IPS-NIHi11 (cell line): ENCODE measurements at regions not wholly inside any gene's neighbourhood (a gene's known extent, or its start where the extent isn't known, plus 50 kb on each side); places are given as distances from the start of the nearest gene placed in this dataset.

Experiments used
- DNase-seq: peaks from one replicate; pipeline ENCODE4 v3.0.0; 2012; ENCODE audit warnings: mixed read lengths, low spot score

DNA sequence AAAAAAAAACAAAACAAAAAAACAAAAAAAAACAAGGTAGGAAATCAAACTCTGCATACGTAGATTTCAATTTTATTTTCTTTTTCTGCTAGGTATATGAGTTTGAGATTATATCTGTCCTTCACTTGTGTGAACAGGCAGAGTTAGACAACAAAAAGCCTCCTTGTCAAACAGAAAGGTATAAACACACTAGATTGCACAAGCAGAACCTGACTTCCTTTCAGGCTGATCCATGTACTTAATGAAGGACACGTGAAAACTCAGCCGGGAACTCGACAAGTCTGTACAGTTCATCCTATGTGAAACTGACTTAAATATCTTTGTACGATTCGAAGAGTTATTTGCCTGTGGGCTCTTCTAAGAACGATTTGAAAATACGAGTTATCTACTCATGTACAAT is 254.1 kb downstream of the ARL4A start:
- DNase-seq, result no peak

DNA sequence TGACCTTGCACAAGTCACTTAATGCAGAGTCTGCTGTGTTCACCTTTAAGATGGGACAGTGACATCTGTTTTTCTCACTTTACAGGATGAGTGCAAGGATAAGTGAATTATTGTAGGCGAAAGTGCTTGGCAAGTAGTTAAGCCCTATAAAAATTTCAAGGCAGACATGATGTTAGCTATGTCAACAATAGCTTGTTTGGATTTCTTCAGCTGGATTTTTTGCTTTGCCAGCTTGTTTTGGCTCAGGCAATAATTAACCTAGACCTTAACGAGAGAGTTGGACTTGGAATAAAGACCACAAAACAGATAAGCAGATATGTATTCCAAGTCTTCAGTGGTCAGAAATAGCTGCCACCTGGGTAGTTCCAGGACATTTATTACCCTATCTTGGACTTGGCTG is 255.2 kb downstream of the ARL4A start:
- no peak for DNase-seq

DNA sequence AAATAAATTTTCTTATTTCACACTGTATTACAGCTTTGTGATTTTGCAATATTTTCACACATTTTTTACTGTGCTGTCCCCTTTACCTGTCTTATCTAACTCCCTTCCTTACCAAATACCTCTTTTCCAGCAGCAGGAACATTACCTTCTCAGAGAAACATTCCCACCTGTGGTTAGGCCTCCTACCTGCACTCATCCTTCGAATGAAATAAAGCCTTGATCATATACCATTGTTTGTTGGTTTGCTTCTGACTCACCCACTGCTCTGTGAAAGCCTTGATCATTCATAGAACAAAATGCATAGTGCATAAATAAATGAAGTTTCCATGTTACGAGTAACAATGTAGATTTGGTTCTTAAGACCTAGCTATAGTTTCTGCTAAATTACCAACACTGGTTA is 256.3 kb downstream of the ARL4A start:
- no peak for DNase-seq

DNA sequence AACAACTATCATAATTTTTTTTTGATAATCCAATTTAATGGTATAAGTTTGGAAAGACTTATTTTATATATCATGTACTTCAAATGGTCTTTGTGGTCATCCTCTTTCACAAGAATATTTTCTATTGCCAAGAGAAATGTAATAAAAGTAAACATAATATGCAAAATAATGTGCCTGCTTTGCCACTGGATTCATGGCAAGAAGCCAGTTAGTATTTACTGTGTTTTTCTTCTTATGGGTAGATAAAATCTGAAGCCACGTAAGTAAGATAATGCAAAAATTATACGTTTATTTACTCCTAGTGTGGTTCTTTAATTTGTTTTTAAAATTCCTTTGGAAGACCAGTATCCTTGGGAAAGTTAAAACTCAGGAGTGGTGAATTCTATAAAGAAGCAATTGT is 258.5 kb downstream of the ARL4A start:
- DNase-seq, result no peak

DNA sequence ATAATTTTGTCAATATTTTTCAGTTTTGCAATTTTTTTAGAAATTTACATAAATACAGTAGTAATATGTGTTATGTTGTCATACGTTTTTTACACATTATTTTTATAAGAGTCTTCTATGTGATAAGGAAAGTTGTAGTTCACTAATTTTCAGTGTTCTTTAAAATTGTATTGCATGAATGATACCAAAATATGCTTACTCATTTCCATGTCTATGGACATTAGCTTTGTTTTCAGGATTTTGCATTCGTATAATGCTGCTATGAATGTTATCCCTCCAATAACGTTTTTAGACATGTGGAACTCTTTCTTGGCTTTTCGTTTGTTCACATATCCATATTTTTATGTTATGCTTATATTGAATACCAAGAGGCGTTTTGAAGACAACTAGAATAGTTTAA is 260.0 kb downstream of the ARL4A start:
- no peak for DNase-seq

DNA sequence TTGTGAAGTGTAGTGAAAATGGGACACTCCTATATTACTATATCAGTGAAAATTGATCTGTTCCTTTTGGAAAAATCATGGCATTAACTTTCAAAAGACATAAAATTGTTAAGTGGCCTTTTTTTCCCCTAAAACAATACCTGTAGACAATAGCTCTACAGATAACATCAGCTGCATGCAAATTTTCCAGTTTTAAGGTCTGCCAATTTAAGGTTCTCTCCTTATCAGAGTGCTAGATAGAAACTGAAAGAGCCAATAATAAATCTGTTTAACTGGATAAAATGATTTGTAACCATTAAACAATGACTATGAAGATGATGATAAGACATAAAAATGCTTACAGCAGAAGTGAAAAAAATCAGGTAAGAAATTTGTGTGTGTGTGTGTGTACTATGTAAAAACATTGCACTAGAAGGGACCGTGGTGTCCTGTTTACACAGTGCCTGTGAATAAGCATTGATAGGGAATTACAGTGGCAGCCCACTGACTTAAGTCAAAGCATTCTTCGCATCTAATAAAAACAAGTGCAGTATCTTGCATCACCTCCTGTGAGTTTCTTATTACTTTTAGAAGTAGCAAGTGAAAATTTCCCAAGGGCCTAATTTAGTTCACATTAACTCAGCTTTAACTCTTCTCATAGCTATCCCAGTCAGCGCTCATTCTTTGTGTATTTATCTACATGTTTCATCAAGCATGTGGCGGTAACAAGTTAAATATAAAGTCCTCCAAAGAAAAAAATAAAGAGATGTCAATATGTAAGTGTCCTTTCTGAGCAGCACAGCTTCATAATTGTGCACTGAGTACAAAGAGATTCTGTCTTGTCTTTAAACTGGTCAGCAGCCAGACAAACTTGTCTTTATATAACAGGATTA is 261.9 kb downstream of the ARL4A start:
- no peak for DNase-seq

DNA sequence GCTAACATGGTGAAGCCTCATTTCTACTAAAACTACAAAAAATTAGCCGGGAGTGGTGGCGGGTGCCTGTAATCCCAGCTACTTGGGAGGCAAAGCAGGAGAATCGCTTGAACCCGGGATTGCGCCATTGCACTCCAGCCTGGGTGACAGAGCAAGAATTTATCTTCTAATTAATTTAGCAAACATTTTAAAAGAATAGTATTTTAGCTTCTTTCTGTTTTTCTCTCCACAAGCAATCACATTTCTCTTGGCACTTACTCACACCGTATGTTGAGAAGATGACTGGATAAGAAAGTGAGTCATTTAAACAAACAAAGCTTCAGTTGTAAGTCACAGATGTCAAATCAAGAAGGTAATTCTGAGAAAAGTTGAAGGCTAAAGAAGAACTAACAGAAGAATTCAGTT is 264.0 kb downstream of the ARL4A start:
- no peak for DNase-seq

DNA sequence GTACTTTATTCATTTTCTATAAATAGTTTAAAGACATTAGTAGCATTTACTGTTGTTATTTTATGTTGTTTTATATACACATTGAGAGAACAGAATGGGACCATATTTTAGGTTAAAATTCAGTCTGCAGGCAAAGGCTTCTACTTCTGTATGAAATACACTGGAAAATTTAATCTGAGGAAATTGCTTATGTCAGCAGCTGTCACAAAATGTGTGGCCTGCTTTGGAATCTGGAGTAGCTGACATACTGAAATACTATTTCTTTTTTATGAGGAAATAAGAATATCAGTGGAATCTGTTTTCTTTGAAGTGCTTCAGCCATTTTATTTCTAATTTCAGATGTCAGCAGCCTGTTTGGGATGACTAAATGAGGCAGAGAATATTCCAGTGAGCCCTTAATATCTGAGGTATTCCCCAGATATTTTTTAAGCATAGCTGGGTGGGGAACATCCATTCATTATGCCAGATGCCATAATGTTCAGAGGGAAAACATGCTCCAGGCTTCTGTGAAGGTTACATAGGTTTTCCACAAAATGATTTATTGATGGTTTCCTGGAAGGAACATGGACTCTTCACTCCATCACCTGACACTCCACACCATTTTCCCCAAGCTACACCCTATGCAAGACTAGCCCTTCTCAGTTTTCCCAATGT is 267.1 kb downstream of the ARL4A start:
- DNase-seq, result no peak

DNA sequence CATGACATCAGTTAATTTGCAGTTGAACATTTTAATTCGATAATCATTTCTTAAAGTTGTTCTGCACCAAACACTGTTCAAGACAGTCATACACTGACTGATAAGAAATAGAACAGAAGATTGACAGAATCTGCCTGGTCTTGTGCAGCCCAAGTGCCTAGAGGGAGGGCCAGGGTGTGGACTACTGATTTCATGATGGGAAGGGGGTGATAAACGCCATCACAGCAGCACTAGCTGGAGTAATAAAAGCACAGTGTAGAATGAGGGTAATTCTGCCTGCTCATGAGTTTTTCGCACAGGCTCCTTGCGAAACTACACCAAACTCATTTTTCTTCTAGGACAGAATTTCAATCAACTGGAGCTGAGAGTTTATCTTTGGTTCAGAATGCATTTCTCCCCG is 270.1 kb downstream of the ARL4A start:
- no peak for DNase-seq

DNA sequence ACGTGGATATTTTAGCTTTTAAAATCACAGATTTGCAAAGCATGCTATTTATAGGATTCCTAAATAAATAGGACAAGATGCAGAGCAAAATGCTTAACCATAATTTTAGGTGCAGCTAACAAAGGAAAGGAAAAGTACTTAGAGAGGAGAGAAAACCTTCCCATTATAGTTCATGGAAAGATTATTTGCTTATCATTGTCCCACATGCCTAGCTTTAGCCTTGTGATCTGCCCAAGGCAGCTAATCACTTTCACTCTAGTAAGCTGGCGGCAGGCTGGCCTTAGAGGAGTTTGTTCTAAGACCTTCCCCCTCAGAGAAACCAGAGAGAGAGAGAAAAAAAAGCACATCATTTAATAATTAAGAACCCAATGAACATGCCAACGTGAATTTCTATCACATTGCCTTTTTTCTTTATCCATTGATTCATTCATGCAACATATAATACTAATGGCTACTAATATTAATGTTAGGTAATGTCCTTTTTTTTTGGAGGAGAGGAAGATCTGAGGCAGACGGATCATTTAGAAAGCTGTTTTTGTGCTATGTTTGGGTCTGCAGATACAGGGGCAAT is 274.6 kb downstream of the ARL4A start:
- no peak for DNase-seq

DNA sequence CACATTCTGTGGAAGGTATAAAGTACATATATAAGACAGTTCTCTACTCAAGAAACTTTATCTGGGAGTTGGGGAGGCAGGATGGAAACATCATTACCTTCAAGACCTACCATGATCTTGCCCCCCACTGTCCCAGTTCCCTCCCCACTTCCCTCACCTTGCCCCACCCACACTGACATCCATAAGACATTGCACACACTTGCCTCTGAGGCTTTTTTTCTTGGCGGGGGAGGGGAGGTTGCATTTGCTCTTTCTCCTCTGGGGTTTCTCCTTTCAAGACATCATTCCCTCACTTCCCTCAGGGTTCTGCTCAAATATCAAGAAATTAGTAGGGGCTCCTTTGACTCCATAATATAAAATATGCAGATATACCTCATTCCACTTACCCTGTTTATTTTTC is 276.0 kb downstream of the ARL4A start:
- no peak for DNase-seq

DNA sequence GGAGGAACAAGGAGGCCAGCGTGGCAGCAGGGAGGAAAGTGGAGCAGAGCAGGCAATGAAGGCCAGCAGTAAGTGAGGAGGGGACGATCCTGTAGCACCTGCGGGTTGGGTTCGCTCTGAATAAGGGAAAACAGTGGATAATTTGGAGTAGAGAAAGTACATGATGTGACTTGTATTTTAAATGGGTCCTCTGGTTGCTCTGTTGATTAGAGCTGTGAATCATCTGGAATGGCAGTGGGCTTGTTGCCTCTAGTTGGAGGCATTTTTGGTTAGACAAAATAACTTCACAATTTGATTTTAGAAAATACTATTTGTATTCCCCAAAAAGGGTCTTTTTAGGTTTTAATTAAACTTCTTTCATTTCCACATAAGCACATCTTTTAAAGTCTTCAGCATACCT is 277.4 kb downstream of the ARL4A start:
- DNase-seq, result no peak

DNA sequence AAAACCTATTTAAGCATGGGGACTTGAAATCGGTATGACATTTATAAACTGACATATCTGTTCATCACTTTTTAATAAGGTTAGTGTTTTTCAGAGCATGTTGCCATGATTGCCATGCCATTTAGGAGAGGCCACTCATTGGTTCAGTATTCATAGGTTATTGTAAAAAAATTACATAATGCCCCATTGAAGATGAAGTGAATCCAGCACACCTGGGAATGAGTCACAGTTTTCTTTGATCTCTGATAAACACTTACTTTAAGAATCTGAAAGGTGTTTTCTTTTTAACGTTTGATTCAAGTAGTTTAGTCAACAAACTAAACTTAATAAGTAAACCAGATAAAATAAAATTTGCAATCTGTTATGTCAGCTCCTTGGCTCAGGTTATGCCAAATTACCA is 278.3 kb downstream of the ARL4A start:
- no peak for DNase-seq

DNA sequence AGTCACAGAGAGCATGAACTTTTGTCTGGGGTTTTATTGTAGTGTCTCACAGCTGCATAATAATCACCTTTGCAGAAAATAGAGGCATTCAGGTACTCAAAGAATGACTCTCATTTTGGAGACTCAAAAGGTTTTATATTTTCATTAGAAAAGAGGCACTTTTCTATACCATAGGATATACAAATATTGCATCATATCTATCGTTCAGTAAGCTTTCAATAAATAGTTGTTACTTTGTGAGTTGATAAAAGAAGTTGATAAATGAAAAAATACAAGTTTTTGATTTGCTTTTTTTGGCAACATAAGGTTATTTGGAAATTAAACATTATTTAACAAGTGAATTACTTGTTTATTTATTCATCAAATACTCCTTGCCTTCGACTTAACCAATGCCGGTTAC is 279.9 kb downstream of the ARL4A start:
- no peak for DNase-seq

DNA sequence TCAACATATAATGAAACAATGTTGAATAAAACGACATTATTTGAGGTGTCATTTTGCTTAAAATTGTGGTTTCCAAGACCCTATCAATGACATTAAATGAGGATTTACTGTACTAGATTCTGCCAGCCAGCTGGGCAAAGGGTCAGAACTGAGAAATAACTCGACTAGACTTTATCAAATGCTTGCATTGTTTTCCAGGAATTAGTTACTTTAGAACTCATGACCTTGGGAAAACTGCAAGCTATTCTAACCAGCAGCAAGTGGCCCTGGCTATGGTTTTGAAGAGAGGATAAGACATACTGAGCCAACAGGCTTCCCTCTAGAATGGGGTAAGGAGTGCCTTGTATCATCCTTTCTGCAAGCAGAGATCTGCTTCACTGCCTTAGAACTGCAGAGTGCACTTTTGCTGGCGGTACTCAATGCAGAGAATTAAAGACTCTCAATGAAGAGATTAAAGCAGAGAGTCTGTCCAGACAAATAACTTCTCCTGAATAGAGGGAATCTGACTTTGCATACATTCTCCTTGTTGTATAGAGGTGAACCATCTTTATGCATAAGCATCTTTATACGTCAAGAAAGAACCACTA is 281.5 kb downstream of the ARL4A start:
- DNase-seq, result no peak

DNA sequence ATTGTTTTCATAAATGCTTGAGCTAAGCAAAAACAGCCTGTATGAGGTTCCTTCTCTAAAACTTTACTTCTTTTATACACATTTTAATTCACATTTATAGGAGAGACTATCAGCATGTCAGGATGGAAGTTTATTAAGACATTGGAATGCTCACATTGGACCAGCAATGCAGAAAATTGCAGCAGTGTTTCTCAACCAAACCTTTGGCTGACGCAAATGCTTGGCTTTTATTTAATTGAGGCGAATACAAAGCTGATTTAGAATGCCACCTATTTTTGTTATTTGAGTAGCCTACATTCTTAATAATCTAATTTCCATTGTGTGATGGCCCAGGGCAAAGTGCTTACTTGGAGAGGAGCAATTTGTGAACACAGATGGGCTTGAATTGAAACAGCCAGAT is 283.2 kb downstream of the ARL4A start:
- no peak for DNase-seq

DNA sequence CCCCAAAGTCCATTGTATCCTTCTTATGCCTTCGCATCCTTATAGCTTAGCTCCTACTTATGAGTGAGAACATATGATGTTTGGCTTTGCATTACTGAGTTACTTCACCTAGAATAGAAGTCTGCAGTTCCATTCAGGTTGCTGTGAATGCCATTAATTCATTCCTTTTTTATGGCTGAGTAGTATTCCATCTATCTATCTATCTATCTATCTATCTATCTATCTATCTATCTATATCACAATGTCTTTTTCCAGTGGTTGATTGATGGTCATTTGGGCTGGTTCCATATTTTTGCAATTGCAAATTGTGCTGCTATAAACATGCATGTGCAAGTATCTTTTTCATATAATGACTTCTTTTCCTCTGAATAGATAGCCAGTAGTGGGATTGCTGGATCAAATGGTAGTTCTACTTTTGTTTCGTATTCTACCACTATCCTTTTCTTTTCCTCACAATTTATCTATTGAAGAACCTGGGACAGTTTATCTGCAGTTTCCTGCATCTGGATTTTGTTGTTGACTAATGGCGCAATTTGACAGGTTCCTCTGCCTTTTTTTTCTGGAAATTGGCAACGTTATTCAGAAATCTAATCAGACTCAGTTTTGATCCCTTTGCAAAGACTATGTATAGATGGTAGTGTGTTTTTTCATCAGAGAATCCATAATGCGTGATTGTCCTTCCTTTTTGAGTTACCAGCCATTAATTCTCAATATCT is 287.2 kb downstream of the ARL4A start:
- no peak for DNase-seq

DNA sequence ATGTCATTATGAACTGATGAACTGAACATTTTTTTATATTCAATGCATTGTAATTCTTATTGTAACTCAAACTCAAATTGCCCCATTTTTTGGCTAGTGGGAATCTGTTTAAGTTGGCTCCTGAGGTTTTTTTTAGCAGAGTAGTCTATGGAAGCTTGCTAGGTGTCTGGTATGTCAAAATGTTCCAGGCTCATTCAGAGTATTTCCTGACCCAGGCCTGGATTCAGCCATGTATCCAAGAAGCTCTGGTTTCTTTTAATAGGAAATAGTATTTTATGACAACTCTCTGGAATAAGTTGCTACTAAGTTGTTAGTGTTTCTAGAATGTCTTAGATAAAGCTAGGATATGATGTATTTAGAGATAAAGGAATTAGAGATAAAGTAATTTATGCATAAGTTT is 288.0 kb downstream of the ARL4A start:
- DNase-seq, result no peak

DNA sequence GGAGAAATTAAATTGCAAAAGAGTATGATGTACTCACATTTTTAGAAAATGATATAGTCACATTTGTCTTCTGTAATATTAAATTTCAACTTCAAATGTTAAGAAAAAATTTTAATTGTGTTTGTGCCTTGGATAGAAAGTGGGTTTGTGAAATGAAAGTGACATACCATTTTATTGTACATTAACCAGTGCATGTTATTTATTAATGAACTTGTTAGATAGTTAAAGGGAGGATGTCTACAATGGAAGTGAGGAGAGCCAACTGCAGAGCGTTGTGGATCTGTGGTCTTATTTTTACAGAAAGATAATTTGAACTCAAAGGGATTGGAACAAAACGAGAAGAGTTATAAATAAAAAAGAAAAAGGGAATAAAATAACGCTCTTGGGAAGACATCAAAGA is 291.7 kb downstream of the ARL4A start:
- no peak for DNase-seq

DNA sequence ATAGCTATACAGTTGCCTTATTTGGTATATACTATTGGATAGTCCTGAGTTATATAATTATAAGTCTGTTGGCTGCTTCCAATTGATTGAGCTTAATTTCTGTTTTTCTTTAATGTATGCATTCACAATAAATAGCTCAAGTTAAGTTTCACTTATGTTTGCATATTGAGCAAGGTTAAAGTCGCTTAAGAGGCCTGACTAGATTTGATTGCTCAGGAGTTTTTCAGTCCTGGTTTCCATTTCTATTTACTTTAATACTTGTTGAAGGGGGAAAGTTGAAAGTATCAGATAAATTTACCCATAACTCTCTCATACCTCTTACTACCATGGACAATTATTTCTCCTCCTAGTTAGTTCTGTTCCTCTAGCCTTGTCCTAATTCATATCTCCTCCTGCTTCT is 294.7 kb downstream of the ARL4A start:
- no peak for DNase-seq

DNA sequence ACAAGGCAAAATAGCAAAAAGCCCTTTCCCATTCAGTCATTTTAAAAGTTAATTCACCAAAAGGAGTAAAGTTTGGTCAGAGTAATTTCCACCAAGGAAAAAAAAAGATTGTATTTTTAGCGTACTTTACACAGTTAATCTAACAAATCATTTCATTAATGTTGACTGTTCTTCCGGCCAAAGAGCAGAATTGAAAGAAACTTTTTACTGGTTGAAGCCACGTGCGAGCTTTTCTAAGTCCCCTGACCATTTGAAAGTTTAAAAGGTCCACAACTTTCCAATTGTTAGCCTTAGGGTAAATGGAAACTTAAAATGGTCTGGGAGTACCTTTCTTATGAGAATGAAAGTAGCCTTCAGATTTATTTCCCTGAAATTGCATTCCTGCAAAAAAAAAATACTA is 296.7 kb downstream of the ARL4A start:
- no peak for DNase-seq

DNA sequence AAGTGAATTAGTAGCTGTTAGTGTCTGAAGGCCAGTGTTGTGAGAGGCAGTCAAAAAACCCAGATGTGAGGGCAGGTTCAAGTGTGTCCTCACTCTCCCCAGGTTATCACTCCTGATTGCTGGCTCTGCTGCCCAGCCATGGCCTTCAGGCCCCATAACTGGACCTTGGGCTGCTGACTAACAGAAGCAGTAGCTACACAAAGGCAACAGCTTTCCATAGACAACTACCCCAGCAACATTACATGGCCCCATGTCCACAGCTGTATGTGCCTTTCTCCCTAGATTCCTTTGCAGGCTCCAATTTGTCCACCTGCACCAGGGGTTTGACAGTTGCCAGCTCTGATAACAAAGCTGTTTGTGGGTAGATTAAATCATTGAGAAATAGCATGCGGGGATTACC is 297.8 kb downstream of the ARL4A start:
- DNase-seq, result no peak

DNA sequence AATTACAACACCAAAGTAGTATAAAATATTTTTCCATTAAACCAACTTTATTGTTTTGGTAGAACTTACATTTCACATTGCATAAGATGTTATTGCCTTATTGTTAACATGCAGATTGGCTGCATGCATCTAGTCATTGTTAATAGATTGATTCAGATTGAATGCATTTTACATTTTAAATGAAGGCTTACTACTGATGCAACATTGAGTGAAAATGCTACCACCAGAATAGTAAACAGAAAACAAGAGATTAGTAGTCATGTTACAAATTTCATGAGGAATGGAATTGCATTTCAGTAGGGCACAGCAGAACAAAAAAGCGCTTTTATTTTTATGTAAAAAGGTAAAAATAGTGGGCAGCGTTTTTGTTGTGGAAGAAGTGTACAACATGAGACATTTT is 298.3 kb downstream of the ARL4A start:
- DNase-seq, result no peak
